ENCODE measurements at regions not wholly inside any gene's neighbourhood (a gene's known extent, or its start where the extent isn't known, plus 50 kb on each side); places are given as distances from the start of the nearest gene placed in this dataset.
A peak's percentile ranks its signal among the peaks of the same experiment; 100 is the strongest.

DNA sequence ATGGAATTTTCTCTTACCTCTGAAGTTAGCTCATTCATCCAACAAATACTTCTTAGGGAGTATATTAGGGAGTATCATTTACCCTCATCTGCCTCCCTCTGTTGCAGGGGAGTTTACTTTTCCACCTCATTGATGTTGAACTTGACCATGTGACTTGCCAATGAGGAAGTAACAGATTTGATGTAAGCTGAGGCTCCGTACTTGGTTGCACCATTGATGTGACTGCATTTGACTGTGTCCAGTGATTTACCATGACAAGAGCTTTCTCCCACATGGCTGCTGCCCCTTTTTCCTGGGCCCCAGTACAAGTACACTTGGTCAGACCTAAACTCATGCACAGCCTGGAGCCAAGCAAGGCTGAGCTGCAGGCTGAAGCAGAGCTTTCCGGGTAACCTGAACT is 81.6 kb upstream of the HS3ST2 start (continued):
- TF ChIP-seq, protein P1, sequence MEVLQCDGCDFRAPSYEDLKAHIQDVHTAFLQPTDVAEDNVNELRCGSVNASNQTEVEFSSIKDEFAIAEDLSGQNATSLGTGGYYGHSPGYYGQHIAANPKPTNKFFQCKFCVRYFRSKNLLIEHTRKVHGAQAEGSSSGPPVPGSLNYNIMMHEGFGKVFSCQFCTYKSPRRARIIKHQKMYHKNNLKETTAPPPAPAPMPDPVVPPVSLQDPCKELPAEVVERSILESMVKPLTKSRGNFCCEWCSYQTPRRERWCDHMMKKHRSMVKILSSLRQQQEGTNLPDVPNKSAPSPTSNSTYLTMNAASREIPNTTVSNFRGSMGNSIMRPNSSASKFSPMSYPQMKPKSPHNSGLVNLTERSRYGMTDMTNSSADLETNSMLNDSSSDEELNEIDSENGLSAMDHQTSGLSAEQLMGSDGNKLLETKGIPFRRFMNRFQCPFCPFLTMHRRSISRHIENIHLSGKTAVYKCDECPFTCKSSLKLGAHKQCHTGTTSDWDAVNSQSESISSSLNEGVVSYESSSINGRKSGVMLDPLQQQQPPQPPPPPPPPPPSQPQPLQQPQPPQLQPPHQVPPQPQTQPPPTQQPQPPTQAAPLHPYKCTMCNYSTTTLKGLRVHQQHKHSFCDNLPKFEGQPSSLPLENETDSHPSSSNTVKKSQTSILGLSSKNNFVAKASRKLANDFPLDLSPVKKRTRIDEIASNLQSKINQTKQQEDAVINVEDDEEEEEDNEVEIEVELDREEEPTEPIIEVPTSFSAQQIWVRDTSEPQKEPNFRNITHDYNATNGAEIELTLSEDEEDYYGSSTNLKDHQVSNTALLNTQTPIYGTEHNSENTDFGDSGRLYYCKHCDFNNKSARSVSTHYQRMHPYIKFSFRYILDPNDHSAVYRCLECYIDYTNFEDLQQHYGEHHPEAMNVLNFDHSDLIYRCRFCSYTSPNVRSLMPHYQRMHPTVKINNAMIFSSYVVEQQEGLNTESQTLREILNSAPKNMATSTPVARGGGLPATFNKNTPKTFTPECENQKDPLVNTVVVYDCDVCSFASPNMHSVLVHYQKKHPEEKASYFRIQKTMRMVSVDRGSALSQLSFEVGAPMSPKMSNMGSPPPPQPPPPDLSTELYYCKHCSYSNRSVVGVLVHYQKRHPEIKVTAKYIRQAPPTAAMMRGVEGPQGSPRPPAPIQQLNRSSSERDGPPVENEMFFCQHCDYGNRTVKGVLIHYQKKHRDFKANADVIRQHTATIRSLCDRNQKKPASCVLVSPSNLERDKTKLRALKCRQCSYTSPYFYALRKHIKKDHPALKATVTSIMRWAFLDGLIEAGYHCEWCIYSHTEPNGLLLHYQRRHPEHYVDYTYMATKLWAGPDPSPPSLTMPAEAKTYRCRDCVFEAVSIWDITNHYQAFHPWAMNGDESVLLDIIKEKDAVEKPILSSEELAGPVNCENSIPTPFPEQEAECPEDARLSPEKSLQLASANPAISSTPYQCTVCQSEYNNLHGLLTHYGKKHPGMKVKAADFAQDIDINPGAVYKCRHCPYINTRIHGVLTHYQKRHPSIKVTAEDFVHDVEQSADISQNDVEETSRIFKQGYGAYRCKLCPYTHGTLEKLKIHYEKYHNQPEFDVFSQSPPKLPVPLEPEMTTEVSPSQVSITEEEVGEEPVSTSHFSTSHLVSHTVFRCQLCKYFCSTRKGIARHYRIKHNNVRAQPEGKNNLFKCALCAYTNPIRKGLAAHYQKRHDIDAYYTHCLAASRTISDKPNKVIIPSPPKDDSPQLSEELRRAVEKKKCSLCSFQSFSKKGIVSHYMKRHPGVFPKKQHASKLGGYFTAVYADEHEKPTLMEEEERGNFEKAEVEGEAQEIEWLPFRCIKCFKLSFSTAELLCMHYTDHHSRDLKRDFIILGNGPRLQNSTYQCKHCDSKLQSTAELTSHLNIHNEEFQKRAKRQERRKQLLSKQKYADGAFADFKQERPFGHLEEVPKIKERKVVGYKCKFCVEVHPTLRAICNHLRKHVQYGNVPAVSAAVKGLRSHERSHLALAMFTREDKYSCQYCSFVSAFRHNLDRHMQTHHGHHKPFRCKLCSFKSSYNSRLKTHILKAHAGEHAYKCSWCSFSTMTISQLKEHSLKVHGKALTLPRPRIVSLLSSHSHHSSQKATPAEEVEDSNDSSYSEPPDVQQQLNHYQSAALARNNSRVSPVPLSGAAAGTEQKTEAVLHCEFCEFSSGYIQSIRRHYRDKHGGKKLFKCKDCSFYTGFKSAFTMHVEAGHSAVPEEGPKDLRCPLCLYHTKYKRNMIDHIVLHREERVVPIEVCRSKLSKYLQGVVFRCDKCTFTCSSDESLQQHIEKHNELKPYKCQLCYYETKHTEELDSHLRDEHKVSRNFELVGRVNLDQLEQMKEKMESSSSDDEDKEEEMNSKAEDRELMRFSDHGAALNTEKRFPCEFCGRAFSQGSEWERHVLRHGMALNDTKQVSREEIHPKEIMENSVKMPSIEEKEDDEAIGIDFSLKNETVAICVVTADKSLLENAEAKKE (CRISPR knock-in tag; IDR thresholded peaks at IDR 0.05), result no peak
- TF ChIP-seq, protein P2, sequence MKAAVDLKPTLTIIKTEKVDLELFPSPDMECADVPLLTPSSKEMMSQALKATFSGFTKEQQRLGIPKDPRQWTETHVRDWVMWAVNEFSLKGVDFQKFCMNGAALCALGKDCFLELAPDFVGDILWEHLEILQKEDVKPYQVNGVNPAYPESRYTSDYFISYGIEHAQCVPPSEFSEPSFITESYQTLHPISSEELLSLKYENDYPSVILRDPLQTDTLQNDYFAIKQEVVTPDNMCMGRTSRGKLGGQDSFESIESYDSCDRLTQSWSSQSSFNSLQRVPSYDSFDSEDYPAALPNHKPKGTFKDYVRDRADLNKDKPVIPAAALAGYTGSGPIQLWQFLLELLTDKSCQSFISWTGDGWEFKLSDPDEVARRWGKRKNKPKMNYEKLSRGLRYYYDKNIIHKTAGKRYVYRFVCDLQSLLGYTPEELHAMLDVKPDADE (IDR thresholded peaks at IDR 0.05), result no peak
- no peak for TF ChIP-seq ZNF114 (CRISPR knock-in tag; IDR thresholded peaks at IDR 0.05)
- no peak for TF ChIP-seq EZH2 (IDR thresholded peaks at IDR 0.05; ENCODE audit: low read depth, unreplicated experiment)

DNA sequence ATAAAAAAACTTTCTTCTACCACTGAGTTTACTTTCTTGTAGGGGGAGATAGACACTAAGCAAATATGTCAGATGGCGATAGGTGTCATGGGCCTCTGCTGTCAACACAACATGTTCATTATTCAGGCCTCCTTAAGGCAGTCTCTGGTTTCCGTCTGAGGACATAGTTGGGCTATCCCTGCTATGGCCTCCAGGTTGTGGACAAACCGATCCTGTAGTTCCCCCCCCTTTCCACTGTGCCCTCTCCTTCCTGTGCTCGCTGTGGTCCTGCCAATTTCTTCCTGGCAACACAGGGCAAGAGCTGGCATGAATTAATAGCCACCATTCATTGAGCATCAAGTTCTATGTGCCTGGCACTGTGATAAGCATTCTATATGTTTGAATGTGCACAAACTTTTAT is 81.0 kb upstream of the HS3ST2 start:
- H3K4me2 ChIP-seq, result no peak overlapping the region
- H3K79me2 ChIP-seq (replicated peaks; ENCODE audit: insufficient read depth), result no peaks in the 10 kb centered on the region
- H3K27ac ChIP-seq (ENCODE audit: low read depth), result no peak overlapping the region
- H3K36me3 ChIP-seq (ENCODE audit: insufficient read depth), result no peaks in the 10 kb centered on the region
- no peaks in the 10 kb centered on the region for H3K27me3 ChIP-seq (ENCODE audit: insufficient read depth)
- no peak overlapping the region for H3K4me3 ChIP-seq
- ATAC-seq (peak; percentile 25; the same call in 1 of the 3 replicates), DNase-seq (ENCODE audit: low spot score) (no peak)
- Mint-ChIP-seq H3K27ac (no peak overlapping the region), H3K27me3 (ENCODE audit: insufficient read depth, low read depth, poor library complexity) (peaks cover 2% of the 10 kb centered on the region), H3K9me3 (no peaks in the 10 kb centered on the region), H3K4me1 (peaks cover 6% of the 10 kb centered on the region; the same call in 2 of the 3 replicates), H3K4me3 (no peak overlapping the region), H3K36me3 (ENCODE audit: low read depth) (no peaks in the 10 kb centered on the region)
- H3K9me2 ChIP-seq (ENCODE audit: insufficient read depth), result no peaks in the 10 kb centered on the region; the same call in 1 of the 2 replicates
- H3F3A ChIP-seq (replicated peaks; ENCODE audit: low read depth), result no peaks in the 10 kb centered on the region
- no peaks in the 10 kb centered on the region; the same call in 1 of the 2 replicates for H3K4me1 ChIP-seq (ENCODE audit: insufficient read depth)
- H2AFZ ChIP-seq, result peak overlapping the region; percentile 83; the same call in 1 of the 2 replicates
- H4K20me1 ChIP-seq (replicated peaks; ENCODE audit: insufficient read depth), result no peaks in the 10 kb centered on the region
- no peak for TF ChIP-seq JUNB (IDR thresholded peaks at IDR 0.05; ENCODE audit: unreplicated experiment)
- TF ChIP-seq CREB1 (CRISPR knock-in tag; IDR thresholded peaks at IDR 0.05; ENCODE audit: low read depth), result no peak
- TF ChIP-seq ZNF114 (CRISPR knock-in tag; IDR thresholded peaks at IDR 0.05), result no peak
- TF ChIP-seq, protein P3, sequence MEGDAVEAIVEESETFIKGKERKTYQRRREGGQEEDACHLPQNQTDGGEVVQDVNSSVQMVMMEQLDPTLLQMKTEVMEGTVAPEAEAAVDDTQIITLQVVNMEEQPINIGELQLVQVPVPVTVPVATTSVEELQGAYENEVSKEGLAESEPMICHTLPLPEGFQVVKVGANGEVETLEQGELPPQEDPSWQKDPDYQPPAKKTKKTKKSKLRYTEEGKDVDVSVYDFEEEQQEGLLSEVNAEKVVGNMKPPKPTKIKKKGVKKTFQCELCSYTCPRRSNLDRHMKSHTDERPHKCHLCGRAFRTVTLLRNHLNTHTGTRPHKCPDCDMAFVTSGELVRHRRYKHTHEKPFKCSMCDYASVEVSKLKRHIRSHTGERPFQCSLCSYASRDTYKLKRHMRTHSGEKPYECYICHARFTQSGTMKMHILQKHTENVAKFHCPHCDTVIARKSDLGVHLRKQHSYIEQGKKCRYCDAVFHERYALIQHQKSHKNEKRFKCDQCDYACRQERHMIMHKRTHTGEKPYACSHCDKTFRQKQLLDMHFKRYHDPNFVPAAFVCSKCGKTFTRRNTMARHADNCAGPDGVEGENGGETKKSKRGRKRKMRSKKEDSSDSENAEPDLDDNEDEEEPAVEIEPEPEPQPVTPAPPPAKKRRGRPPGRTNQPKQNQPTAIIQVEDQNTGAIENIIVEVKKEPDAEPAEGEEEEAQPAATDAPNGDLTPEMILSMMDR (conservative IDR thresholded peaks at IDR 0.05; ENCODE audit: low read depth in 2 of 2), result no peak
- no peak for TF ChIP-seq EZH2 (IDR thresholded peaks at IDR 0.05; ENCODE audit: low read depth, unreplicated experiment)
- TF ChIP-seq, protein P4, sequence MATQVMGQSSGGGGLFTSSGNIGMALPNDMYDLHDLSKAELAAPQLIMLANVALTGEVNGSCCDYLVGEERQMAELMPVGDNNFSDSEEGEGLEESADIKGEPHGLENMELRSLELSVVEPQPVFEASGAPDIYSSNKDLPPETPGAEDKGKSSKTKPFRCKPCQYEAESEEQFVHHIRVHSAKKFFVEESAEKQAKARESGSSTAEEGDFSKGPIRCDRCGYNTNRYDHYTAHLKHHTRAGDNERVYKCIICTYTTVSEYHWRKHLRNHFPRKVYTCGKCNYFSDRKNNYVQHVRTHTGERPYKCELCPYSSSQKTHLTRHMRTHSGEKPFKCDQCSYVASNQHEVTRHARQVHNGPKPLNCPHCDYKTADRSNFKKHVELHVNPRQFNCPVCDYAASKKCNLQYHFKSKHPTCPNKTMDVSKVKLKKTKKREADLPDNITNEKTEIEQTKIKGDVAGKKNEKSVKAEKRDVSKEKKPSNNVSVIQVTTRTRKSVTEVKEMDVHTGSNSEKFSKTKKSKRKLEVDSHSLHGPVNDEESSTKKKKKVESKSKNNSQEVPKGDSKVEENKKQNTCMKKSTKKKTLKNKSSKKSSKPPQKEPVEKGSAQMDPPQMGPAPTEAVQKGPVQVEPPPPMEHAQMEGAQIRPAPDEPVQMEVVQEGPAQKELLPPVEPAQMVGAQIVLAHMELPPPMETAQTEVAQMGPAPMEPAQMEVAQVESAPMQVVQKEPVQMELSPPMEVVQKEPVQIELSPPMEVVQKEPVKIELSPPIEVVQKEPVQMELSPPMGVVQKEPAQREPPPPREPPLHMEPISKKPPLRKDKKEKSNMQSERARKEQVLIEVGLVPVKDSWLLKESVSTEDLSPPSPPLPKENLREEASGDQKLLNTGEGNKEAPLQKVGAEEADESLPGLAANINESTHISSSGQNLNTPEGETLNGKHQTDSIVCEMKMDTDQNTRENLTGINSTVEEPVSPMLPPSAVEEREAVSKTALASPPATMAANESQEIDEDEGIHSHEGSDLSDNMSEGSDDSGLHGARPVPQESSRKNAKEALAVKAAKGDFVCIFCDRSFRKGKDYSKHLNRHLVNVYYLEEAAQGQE (IDR thresholded peaks at IDR 0.05; ENCODE audit: unreplicated experiment), result no peak
- no peak for TF ChIP-seq STAT1 (IDR thresholded peaks at IDR 0.05; ENCODE audit: unreplicated experiment)
- TF ChIP-seq EZH2phosphoT487 (IDR thresholded peaks at IDR 0.05; ENCODE audit: unreplicated experiment), result no peak
